Fibroblast of villous mesenchyme (primary cell): ENCODE measurements at regions not wholly inside any gene's neighbourhood (a gene's known extent, or its start where the extent isn't known, plus 50 kb on each side); places are given as distances from the start of the nearest gene placed in this dataset.

Source experiments
- DNase-seq: peaks from one replicate; pipeline ENCODE4 v3.0.0-alpha.2; 2010; ENCODE audit warnings: low read depth
- H3K4me3 ChIP-seq: 2 replicates; pipeline ENCODE4 v1.5.1; 2011; ENCODE audit warnings: low read depth, mild to moderate bottlenecking, low read length
- CTCF ChIP-seq: IDR thresholded peaks from 2 replicates; pipeline ENCODE4 v1.5.1; 2012; ENCODE audit warnings: low read depth, mild to moderate bottlenecking, low read length; ENCODE audit not compliant: insufficient read depth

DNA sequence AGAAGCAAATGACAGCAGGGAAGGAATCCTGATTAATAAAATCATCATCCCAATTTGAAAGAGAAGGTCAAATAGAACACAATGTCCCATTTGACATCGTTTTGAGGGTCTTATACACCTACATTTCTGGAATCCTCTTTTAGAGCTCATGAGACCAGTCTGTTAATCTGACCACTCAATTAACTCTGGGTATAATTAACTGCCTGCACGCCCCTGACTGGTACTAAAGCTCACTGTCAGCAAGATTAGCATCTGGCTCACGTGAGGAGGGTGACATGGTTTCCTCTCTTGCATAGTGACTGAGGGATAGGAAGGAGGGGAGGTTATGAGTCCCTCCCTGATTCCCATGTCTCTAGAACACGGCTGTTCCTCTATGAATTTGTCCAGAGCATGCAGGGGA, 124.3 kb downstream of the ICOS start:
- DNase-seq = no peak
- H3K4me3 ChIP-seq = no peak overlapping the region
- TF ChIP-seq CTCF = no peak

GRCh38 chr2:204061241-204061640, 124.7 kb downstream of the ICOS start:
- no peak overlapping the region for H3K4me3 ChIP-seq
- no peak for DNase-seq
- no peak for TF ChIP-seq CTCF

DNA sequence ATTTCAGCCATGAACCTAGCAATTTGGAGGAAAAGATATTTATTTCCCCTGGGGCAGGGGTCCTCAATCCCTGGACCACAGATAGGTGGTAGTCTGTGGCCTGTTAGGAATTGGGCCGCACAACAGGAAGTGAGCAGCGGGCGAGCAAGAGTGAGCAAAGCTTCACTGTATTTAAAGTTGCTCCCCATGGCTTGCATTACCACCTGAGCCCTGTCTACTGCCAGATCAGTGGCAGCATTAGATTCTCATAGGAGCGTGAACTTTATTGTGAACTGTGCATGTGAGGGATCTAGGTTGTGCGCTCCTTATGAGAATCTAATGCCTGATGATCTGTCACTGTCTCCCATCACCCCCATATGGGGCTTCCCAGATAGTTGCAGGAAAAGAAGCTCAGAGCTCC, 127.6 kb downstream of the ICOS start:
- no peak for DNase-seq
- no peak for TF ChIP-seq CTCF
- no peak overlapping the region for H3K4me3 ChIP-seq

DNA sequence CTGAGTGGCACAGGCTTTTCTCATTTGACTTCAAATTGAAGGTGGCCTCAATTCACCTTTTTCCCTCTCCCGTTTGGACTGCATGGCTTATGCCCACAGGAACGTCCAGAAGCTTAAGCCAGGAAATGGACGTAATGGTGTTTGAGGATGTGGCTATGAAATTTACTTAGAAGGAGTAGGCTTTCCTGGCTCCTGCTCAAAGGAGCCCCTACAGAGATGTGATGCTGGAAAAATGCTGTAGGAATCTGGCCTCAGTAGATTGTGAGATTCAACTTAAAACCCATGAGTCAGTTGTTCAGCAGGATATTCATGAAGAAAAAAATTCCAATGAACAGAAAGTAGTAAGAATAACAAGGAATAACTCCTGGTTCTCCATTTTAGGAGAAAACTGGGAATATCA, 129.0 kb downstream of the ICOS start:
- no peak for TF ChIP-seq CTCF
- H3K4me3 ChIP-seq = no peak overlapping the region

DNA sequence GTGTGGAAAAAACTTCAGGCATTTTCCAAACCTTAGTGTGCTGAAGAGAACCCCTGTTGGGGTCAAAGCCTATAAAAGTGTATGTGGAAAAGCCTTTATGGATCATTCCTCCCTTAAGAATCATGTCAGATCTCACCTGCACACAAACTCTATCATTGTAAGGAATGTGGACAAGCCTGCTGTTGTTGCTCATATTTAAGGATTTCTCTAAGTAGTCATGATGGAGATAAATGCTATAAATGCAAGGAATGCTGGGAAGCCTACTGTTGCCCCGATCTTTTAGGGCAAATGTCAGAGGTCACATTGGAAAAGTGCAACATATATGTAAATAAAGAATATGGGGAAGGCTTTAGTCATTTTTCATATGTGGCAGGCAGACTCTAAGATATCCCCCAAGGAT, 129.5 kb downstream of the ICOS start:
- TF ChIP-seq CTCF = no peak
- DNase-seq = no peak
- H3K4me3 ChIP-seq = no peak overlapping the region

More for the DNA sequence above, 129.0 kb downstream of the ICOS start:
- no peak for DNase-seq

DNA sequence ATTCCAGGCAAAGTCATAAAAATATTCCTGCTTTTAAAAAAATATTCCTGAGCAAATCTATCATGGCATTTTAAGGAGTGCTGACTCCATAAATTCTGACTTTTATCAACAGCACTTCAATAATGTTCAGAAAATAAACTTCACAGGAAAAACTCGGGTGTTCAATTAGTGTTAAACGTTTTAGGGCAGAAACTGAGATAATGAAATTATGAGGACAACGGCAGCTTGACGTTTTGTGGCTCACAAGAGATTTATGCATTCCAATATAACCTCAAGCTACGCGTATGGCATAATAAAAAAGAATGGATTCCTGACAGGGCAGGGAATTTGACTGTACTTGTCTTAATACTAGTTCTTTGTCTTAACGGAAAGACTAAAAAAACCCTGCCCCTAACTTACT, 133.2 kb downstream of the ICOS start:
- TF ChIP-seq CTCF = no peak
- H3K4me3 ChIP-seq = no peak overlapping the region
- no peak for DNase-seq
